ENCODE measurements at regions not wholly inside any gene's neighbourhood (a gene's known extent, or its start where the extent isn't known, plus 50 kb on each side); places are given as distances from the start of the nearest gene placed in this dataset.

DNA sequence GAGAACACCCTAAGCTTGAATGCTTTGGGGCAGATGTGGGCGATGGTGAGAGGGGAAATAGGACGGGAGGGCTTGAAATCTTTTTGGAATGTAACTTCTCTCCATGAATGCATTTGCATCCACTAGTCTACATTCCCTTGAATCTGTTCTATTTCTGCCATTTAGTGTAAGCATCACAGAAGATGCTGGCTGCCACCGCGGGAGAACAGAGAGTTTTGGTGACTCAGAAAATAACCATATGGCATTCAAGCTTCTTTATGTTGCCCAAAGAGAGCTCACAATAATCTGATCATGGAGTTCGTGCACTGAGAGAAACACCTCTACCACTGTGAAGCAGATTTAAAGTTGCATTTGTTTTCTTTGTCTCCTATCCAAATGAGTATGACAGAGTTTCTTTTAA lies 52.6 kb upstream of the OTX2 start:
- ATAC-seq (no peak), DNase-seq (no peak)
- Mint-ChIP-seq H3K36me3 (ENCODE audit: low read depth) (no peaks in the 10 kb centered on the region), H3K4me1 (ENCODE audit: low read depth) (no peaks in the 10 kb centered on the region), H3K27me3 (ENCODE audit: low read depth) (peaks cover 4% of the 10 kb centered on the region), H3K4me3 (no peak overlapping the region), H3K27ac (no peak overlapping the region), H3K9me3 (ENCODE audit: insufficient read depth) (no peaks in the 10 kb centered on the region)
- ChIA-PET POLR2A (no interaction called here), CTCF (no interaction called here)

DNA sequence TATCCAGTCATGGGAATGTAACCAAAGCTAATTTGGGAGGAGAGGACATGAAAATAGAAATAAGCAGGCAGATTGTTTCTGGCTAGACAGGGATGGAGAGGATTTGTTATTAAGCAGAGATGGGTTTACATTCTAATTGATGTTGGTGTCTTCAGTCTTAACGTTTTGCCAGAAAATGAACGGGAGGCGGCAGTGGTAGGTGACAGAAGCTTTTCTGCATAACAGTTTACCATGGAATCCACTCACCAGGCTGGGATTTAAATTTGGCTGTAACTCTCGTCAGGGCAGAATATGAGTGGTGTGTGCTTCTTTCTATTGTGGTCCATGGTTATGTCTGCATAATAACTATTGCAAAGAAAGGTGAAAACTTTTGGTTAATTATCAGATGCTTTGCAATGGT lies 50.2 kb upstream of the OTX2 start:
- ChIA-PET POLR2A (no interaction called here), CTCF (no interaction called here)
- no peak for ATAC-seq
- no peaks in the 10 kb centered on the region for H3K9me3 Mint-ChIP-seq (ENCODE audit: insufficient read depth)
- no peaks in the 10 kb centered on the region for H3K36me3 Mint-ChIP-seq (ENCODE audit: low read depth)
- no peak overlapping the region for H3K4me3 Mint-ChIP-seq
- H3K4me1 Mint-ChIP-seq (ENCODE audit: low read depth) = no peaks in the 10 kb centered on the region
- H3K27me3 Mint-ChIP-seq (ENCODE audit: low read depth) = peaks cover 19% of the 10 kb centered on the region
- H3K27ac Mint-ChIP-seq = no peak overlapping the region
- DNase-seq = no peak
